Fibroblast of lung (primary cell): ENCODE measurements at regions not wholly inside any gene's neighbourhood (a gene's known extent, or its start where the extent isn't known, plus 50 kb on each side); places are given as distances from the start of the nearest gene placed in this dataset.

ENCODE experiments used
- EZH2 ChIP-seq: IDR thresholded peaks from 2 replicates; pipeline ENCODE4 v1.5.1; 2012; ENCODE audit warnings: low read length, control low read depth, mild to moderate bottlenecking; ENCODE audit errors: missing control alignments
- TF ChIP-seq, protein P1 (sequence below), 2 donors: IDR thresholded peaks in 1 of 2; conservative IDR thresholded peaks in 1 of 2; 1 replicate in 1 of 2; 2 replicates in 1 of 2; pipeline ENCODE4 v1.5.1; 2011 to 2012; ENCODE audit warnings: low read length in 2 of 2, control low read depth in 1 of 2, inconsistent platforms in 1 of 2, low read depth in 1 of 2, mild to moderate bottlenecking in 1 of 2

DNA sequence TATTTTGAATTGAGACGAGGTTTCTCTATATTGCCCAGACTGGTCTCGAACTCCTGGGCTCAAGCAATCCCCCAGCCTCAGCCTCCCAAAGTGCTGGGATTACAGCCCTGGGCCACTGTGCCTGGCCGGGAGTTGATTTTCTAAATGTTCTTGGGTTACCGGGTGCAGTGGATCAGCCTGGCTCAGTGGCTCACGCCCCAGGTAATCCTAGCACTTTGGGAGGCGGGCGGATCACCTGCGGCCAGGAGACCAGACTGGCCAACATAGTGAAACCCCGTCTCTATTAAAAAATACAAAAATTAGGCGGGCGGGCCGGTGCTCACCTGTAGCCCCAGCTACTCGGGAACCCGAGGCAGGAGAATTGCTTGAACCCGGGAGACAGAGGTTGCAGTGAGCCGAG is 106.9 kb upstream of the LARP1 start:
- TF ChIP-seq, protein P1, sequence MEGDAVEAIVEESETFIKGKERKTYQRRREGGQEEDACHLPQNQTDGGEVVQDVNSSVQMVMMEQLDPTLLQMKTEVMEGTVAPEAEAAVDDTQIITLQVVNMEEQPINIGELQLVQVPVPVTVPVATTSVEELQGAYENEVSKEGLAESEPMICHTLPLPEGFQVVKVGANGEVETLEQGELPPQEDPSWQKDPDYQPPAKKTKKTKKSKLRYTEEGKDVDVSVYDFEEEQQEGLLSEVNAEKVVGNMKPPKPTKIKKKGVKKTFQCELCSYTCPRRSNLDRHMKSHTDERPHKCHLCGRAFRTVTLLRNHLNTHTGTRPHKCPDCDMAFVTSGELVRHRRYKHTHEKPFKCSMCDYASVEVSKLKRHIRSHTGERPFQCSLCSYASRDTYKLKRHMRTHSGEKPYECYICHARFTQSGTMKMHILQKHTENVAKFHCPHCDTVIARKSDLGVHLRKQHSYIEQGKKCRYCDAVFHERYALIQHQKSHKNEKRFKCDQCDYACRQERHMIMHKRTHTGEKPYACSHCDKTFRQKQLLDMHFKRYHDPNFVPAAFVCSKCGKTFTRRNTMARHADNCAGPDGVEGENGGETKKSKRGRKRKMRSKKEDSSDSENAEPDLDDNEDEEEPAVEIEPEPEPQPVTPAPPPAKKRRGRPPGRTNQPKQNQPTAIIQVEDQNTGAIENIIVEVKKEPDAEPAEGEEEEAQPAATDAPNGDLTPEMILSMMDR (conservative IDR thresholded peaks at IDR 0.05 in 1 of 2, IDR thresholded peaks at IDR 0.05 in 1 of 2; ENCODE audit: low read depth in 1 of 2, low read length in 2 of 2), result no peak
- no peak for TF ChIP-seq EZH2
